Activated B cell treated with CpG ODN at 0.5 μM for 24 hours (primary cell): ENCODE measurements at regions not wholly inside any gene's neighbourhood (a gene's known extent, or its start where the extent isn't known, plus 50 kb on each side); places are given as distances from the start of the nearest gene placed in this dataset.
A peak's percentile ranks its signal among the peaks of the same experiment; 100 is the strongest.

ENCODE experiments used
- ATAC-seq: fragments of 200-7000 bp; cut with Tn5 transposase; one replicate; pipeline ENCODE4 v1.10.0; 2021; ENCODE audit warnings: low read depth, mild to moderate bottlenecking, moderate library complexity
- CTCF ChIA-PET: fragments of 350-600 bp; sonication (Branson Sonifier 250); formaldehyde crosslinking; loops from one replicate; lab custom pipeline; 2021; ENCODE audit warnings: antibody characterized with exemption; lab: Charles Lee
- POLR2A ChIA-PET: fragments of 350-600 bp; sonication (Branson Sonifier 250); formaldehyde crosslinking; loops from one replicate; lab custom pipeline; 2021; ENCODE audit warnings: antibody characterized with exemption; lab: Charles Lee
- DNase-seq: peaks from one replicate; pipeline ENCODE4 v3.0.0; 2022
- H3K27ac Mint-ChIP-seq: one replicate; pipeline ENCODE4 v1.8.0; 2020; ENCODE audit warnings: mixed read lengths
- H3K27me3 Mint-ChIP-seq: one replicate; pipeline ENCODE4 v1.8.0; 2021; ENCODE audit warnings: mixed read lengths
- H3K36me3 Mint-ChIP-seq: one replicate; pipeline ENCODE4 v1.8.0; 2021; ENCODE audit warnings: low read depth, mixed read lengths
- H3K4me1 Mint-ChIP-seq: one replicate; pipeline ENCODE4 v1.8.0; 2021; ENCODE audit warnings: mixed read lengths
- H3K4me3 Mint-ChIP-seq: one replicate; pipeline ENCODE4 v1.8.0; 2020; ENCODE audit warnings: mild to moderate bottlenecking, mixed read lengths
- H3K9me3 Mint-ChIP-seq: one replicate; pipeline ENCODE4 v1.8.0; 2020; ENCODE audit warnings: mixed read lengths
- intact Hi-C: fragments of 100-400 bp; cut with micrococcal nuclease; formaldehyde crosslinking; loops from one replicate; pipeline ENCODE4 v1.15.1; 2024
- TF ChIP-seq, protein P1 (sequence below): fragments of 200-600 bp; IDR thresholded peaks from one replicate; pipeline ENCODE4 v1.8.0; 2022; ENCODE audit warnings: antibody characterized with exemption, mild to moderate bottlenecking

DNA sequence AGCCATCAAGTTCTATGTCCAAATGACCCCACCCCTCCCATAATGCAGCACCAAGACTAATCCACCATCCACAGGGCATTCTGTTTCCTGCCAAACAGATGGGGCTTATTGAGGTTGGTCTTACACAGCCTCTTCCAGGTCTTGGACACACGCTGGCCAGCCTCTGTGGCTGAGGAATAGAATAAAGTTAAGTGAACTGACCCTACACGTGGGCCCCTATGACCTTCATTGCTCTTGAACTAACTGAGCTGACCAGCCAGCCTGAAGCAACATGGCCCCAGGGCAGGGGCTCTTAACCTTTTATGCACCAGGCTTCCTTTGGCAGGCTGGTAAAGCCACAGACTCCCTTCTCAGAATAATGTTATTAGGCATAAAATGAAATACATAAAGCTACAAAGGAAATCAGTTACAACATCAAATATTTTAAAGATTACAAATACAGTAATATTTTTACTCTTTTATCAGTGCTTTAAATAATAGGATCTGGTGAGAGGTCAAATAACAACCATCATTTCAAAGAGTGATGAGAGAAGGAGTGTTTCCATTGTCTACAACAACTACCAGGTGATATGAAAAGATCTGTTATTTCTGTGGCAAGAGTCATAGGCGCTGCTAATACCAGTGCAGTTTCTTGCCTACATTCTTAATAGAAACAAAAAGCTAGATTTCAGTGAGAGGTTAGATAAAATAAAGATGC is 192.9 kb upstream of the NUDT4 start:
- ChIA-PET POLR2A (interaction anchor here (2.0 kb wide), 1 partner anchor 18 kb away, joined by 9 read pairs; no protein-coding TSS in a partner anchor), CTCF (no interaction called here)
- TF ChIP-seq, protein P1, sequence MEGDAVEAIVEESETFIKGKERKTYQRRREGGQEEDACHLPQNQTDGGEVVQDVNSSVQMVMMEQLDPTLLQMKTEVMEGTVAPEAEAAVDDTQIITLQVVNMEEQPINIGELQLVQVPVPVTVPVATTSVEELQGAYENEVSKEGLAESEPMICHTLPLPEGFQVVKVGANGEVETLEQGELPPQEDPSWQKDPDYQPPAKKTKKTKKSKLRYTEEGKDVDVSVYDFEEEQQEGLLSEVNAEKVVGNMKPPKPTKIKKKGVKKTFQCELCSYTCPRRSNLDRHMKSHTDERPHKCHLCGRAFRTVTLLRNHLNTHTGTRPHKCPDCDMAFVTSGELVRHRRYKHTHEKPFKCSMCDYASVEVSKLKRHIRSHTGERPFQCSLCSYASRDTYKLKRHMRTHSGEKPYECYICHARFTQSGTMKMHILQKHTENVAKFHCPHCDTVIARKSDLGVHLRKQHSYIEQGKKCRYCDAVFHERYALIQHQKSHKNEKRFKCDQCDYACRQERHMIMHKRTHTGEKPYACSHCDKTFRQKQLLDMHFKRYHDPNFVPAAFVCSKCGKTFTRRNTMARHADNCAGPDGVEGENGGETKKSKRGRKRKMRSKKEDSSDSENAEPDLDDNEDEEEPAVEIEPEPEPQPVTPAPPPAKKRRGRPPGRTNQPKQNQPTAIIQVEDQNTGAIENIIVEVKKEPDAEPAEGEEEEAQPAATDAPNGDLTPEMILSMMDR = no peak
- no peaks in the 10 kb centered on the region for H3K36me3 Mint-ChIP-seq
- H3K4me1 Mint-ChIP-seq = peaks cover 50% of the 10 kb centered on the region
- peak overlapping the region; percentile 40 for H3K4me3 Mint-ChIP-seq
- no peaks in the 10 kb centered on the region for H3K9me3 Mint-ChIP-seq
- no peaks in the 10 kb centered on the region for H3K27me3 Mint-ChIP-seq
- intact Hi-C loops = loop anchor here (1.0 to 5.0 kb wide), 5 partner anchors 18 to 192 kb away; partner anchors contain the start of gene NUDT4
- no peak for ATAC-seq
- peak overlapping the region; percentile 86 for H3K27ac Mint-ChIP-seq
- no peak for DNase-seq

DNA sequence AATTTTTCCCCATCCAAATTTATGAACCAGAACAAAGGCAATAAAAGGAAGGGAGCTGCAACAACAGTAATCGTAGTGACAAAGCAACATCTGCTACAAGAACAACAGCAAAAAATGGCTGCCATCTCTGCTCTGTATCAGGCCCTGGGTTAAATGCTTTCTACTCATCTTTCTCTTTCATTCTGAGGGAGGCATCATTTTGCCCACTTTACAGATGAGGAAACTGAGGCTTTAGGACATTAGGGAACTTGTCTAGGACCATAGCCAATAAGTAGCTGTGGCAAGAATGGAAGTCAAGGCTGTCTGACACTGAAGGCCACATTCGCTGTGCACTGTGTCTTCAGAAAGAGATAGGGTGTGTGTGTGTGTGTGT is 192.4 kb upstream of the NUDT4 start:
- Mint-ChIP-seq H3K4me1 (peaks cover 50% of the 10 kb centered on the region), H3K27me3 (no peaks in the 10 kb centered on the region), H3K27ac (peak overlapping the region; percentile 86), H3K4me3 (no peak overlapping the region), H3K36me3 (no peaks in the 10 kb centered on the region), H3K9me3 (no peaks in the 10 kb centered on the region)
- POLR2A ChIA-PET = interaction anchor here (2.0 kb wide), 1 partner anchor 18 kb away, joined by 9 read pairs; no protein-coding TSS in a partner anchor
- CTCF ChIA-PET = no interaction called here
- TF ChIP-seq, protein P1 = no peak
- DNase-seq (no peak), ATAC-seq (no peak)
- intact Hi-C loops = no loop called here

DNA sequence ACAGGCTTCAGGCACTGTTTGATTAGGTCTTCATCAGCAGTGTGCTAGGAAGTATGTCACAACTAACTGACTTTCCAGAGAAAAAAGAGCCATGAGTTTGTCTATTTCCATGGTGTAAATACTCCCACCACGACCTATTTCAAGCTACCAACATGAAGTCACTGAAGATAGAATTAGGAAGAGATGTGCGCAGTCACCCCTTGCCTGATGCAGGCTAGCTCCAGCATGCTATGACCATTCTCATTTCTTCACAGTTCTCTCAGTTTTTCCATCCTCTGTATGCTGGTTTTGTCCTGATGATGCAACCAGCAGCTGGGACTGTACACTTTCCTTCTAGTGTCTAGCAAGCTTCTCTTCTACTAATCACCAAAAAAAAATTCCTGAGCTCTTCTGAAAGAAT is 191.6 kb upstream of the NUDT4 start:
- H3K27ac Mint-ChIP-seq = no peak overlapping the region
- POLR2A ChIA-PET = no interaction called here
- TF ChIP-seq, protein P1 = no peak
- no peaks in the 10 kb centered on the region for H3K27me3 Mint-ChIP-seq
- no peak for DNase-seq
- no peak overlapping the region for H3K4me3 Mint-ChIP-seq
- CTCF ChIA-PET = no interaction called here
- intact Hi-C loops = no loop called here
- H3K36me3 Mint-ChIP-seq = no peaks in the 10 kb centered on the region
- ATAC-seq = no peak
- no peaks in the 10 kb centered on the region for H3K9me3 Mint-ChIP-seq
- H3K4me1 Mint-ChIP-seq = peaks cover 43% of the 10 kb centered on the region

DNA sequence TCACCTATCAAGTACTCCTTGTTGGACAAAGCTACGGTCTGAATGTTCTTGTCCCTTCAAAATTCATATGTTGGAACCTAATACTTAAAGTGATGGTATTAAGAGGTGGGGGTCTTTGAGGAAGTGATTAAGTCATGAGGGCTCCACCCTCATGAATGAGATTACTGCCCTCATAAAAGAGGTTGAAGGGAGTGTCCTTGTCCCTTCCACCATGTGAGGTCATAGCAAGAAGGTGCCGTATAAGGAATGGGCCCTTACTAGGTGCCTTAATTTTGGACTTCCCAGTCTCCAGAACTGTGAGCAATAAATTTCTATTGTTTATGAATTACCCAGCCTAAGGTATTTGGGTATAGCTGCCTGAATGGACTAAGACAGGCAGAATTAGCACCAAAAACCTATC is 191.1 kb upstream of the NUDT4 start:
- ChIA-PET POLR2A (no interaction called here), CTCF (no interaction called here)
- no peak for DNase-seq
- ATAC-seq = no peak
- Mint-ChIP-seq H3K27ac (no peak overlapping the region), H3K27me3 (no peaks in the 10 kb centered on the region), H3K9me3 (no peaks in the 10 kb centered on the region), H3K4me3 (no peak overlapping the region), H3K36me3 (no peaks in the 10 kb centered on the region), H3K4me1 (peaks cover 38% of the 10 kb centered on the region)
- intact Hi-C loops = no loop called here
- TF ChIP-seq, protein P1 = no peak

DNA sequence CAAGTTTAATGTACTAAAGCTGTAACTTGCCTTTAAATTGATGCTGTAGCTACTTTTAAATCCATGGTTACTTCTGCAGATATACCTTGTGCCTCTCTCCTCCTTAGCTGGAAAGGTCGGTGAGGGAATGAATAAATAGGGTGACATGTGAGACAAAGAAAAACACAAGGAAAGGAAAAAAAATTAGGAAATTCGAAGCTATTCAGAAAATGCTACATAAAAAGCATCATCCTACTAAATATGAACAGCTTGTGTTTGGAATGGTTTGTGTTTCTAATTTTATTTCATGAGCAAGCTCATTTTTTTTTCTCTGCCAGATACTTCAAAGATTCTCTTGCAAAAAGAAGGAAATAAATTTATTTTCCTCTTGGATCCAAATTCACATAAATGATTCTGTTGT is 186.3 kb upstream of the NUDT4 start:
- Mint-ChIP-seq H3K27me3 (no peaks in the 10 kb centered on the region), H3K9me3 (peaks cover 5% of the 10 kb centered on the region), H3K4me1 (peaks cover 2% of the 10 kb centered on the region), H3K27ac (no peak overlapping the region), H3K36me3 (no peaks in the 10 kb centered on the region), H3K4me3 (no peak overlapping the region)
- ATAC-seq (no peak), DNase-seq (no peak)
- intact Hi-C loops = no loop called here
- TF ChIP-seq, protein P1 = no peak
- ChIA-PET CTCF (no interaction called here), POLR2A (no interaction called here)
